ENCODE measurements at regions not wholly inside any gene's neighbourhood (a gene's known extent, or its start where the extent isn't known, plus 50 kb on each side); places are given as distances from the start of the nearest gene placed in this dataset.
"Not testable (repeated sequence)": the region's sequence is repeated elsewhere in the genome, so short reads cannot be mapped to it uniquely, and the experiment has no call there.

- no peaks in the 10 kb centered on the region for H3K9me3 Mint-ChIP-seq
- H3K36me3 Mint-ChIP-seq: no peaks in the 10 kb centered on the region
- H3K4me1 Mint-ChIP-seq: no peaks in the 10 kb centered on the region
- H3K27ac Mint-ChIP-seq: no peak overlapping the region
- peak; percentile 3 for DNase-seq
- no peaks in the 10 kb centered on the region for H3K27me3 Mint-ChIP-seq
- H3K4me3 Mint-ChIP-seq: no peak overlapping the region
Observed at GRCh38 chr5:162209005-162209605, 141.5 kb downstream of the GABRG2 start.

GRCh38 chr5:162214551-162214950 lies 147.0 kb downstream of the GABRG2 start:
- no peak overlapping the region for H3K4me3 Mint-ChIP-seq
- no peak overlapping the region for H3K27ac Mint-ChIP-seq
- H3K27me3 Mint-ChIP-seq: no peaks in the 10 kb centered on the region
- DNase-seq: no peak
- no peaks in the 10 kb centered on the region for H3K4me1 Mint-ChIP-seq
- peaks cover 2% of the 10 kb centered on the region for H3K9me3 Mint-ChIP-seq
- H3K36me3 Mint-ChIP-seq: no peaks in the 10 kb centered on the region

GRCh38 chr5:162217037-162217436 lies 149.5 kb downstream of the GABRG2 start:
- H3K27ac Mint-ChIP-seq: no peak overlapping the region
- H3K36me3 Mint-ChIP-seq: no peaks in the 10 kb centered on the region
- no peaks in the 10 kb centered on the region for H3K27me3 Mint-ChIP-seq
- no peak overlapping the region for H3K4me3 Mint-ChIP-seq
- DNase-seq: no peak
- no peaks in the 10 kb centered on the region for H3K4me1 Mint-ChIP-seq
- H3K9me3 Mint-ChIP-seq: peaks cover 2% of the 10 kb centered on the region

GRCh38 chr5:162221910-162222309 lies 154.3 kb downstream of the GABRG2 start:
- Mint-ChIP-seq H3K4me1 (no peaks in the 10 kb centered on the region), H3K9me3 (peaks cover 3% of the 10 kb centered on the region), H3K27ac (no peak overlapping the region), H3K27me3 (no peaks in the 10 kb centered on the region), H3K4me3 (no peak overlapping the region), H3K36me3 (no peaks in the 10 kb centered on the region)
- no peak for DNase-seq

GRCh38 chr5:162227075-162227474 lies 159.5 kb downstream of the GABRG2 start:
- no peaks in the 10 kb centered on the region for H3K4me1 Mint-ChIP-seq
- DNase-seq: no peak
- no peaks in the 10 kb centered on the region for H3K36me3 Mint-ChIP-seq
- peaks cover 2% of the 10 kb centered on the region for H3K9me3 Mint-ChIP-seq
- no peak overlapping the region for H3K4me3 Mint-ChIP-seq
- H3K27ac Mint-ChIP-seq: no peak overlapping the region
- H3K27me3 Mint-ChIP-seq: no peaks in the 10 kb centered on the region

GRCh38 chr5:162230348-162230747 lies 162.8 kb downstream of the GABRG2 start:
- no peak overlapping the region for H3K27ac Mint-ChIP-seq
- H3K4me1 Mint-ChIP-seq: no peaks in the 10 kb centered on the region
- H3K36me3 Mint-ChIP-seq: no peaks in the 10 kb centered on the region
- H3K9me3 Mint-ChIP-seq: no peaks in the 10 kb centered on the region
- H3K4me3 Mint-ChIP-seq: no peak overlapping the region
- no peak for DNase-seq
- H3K27me3 Mint-ChIP-seq: no peaks in the 10 kb centered on the region

GRCh38 chr5:162231522-162231921 lies 163.9 kb downstream of the GABRG2 start:
- Mint-ChIP-seq H3K9me3 (peaks cover 2% of the 10 kb centered on the region), H3K4me1 (no peaks in the 10 kb centered on the region), H3K4me3 (no peak overlapping the region), H3K27me3 (no peaks in the 10 kb centered on the region), H3K27ac (no peak overlapping the region), H3K36me3 (no peaks in the 10 kb centered on the region)
- DNase-seq: no peak

- no peaks in the 10 kb centered on the region for H3K4me1 Mint-ChIP-seq
- H3K27ac Mint-ChIP-seq: no peak overlapping the region
- H3K9me3 Mint-ChIP-seq: peaks cover 3% of the 10 kb centered on the region
- no peaks in the 10 kb centered on the region for H3K27me3 Mint-ChIP-seq
- no peak for DNase-seq
- H3K4me3 Mint-ChIP-seq: no peak overlapping the region
- H3K36me3 Mint-ChIP-seq: no peaks in the 10 kb centered on the region
Observed at GRCh38 chr5:162240734-162241133, 173.2 kb downstream of the GABRG2 start.

- Mint-ChIP-seq H3K27ac (no peak overlapping the region), H3K4me1 (no peaks in the 10 kb centered on the region), H3K4me3 (no peak overlapping the region), H3K36me3 (no peaks in the 10 kb centered on the region), H3K9me3 (peaks cover under 1% of the 10 kb centered on the region), H3K27me3 (no peaks in the 10 kb centered on the region)
- DNase-seq: no peak
Observed at GRCh38 chr5:162242416-162242815, 174.8 kb downstream of the GABRG2 start.

- no peaks in the 10 kb centered on the region for H3K36me3 Mint-ChIP-seq
- H3K4me3 Mint-ChIP-seq: no peak overlapping the region
- no peaks in the 10 kb centered on the region for H3K4me1 Mint-ChIP-seq
- H3K27ac Mint-ChIP-seq: no peak overlapping the region
- no peak for DNase-seq
- H3K9me3 Mint-ChIP-seq: no peaks in the 10 kb centered on the region
- H3K27me3 Mint-ChIP-seq: no peaks in the 10 kb centered on the region
Observed at GRCh38 chr5:162243651-162244050, 176.1 kb downstream of the GABRG2 start.

- H3K36me3 Mint-ChIP-seq: no peaks in the 10 kb centered on the region
- no peaks in the 10 kb centered on the region for H3K9me3 Mint-ChIP-seq
- no peak for DNase-seq
- H3K4me3 Mint-ChIP-seq: no peak overlapping the region
- no peak overlapping the region for H3K27ac Mint-ChIP-seq
- no peaks in the 10 kb centered on the region for H3K4me1 Mint-ChIP-seq
- H3K27me3 Mint-ChIP-seq: no peaks in the 10 kb centered on the region
Observed at GRCh38 chr5:162248107-162248713, 180.6 kb downstream of the GABRG2 start.

GRCh38 chr5:162256711-162257110 lies 189.1 kb downstream of the GABRG2 start:
- Mint-ChIP-seq H3K36me3 (no peaks in the 10 kb centered on the region), H3K4me3 (no peak overlapping the region), H3K27ac (no peak overlapping the region), H3K27me3 (no peaks in the 10 kb centered on the region), H3K4me1 (no peaks in the 10 kb centered on the region), H3K9me3 (no peaks in the 10 kb centered on the region)
- DNase-seq: no peak

- Mint-ChIP-seq H3K4me3 (no peak overlapping the region), H3K27me3 (no peaks in the 10 kb centered on the region), H3K27ac (no peak overlapping the region), H3K4me1 (no peaks in the 10 kb centered on the region), H3K9me3 (peaks cover 5% of the 10 kb centered on the region), H3K36me3 (no peaks in the 10 kb centered on the region)
- DNase-seq: no peak
Observed at GRCh38 chr5:162268694-162269481, 201.3 kb downstream of the GABRG2 start.

- Mint-ChIP-seq H3K27ac (no peak overlapping the region), H3K36me3 (no peaks in the 10 kb centered on the region), H3K4me3 (no peak overlapping the region), H3K4me1 (no peaks in the 10 kb centered on the region), H3K9me3 (peaks cover 7% of the 10 kb centered on the region), H3K27me3 (no peaks in the 10 kb centered on the region)
- no peak for DNase-seq
Observed at GRCh38 chr5:162272417-162272816, 204.8 kb downstream of the GABRG2 start.

- Mint-ChIP-seq H3K4me1 (no peaks in the 10 kb centered on the region), H3K4me3 (no peak overlapping the region), H3K27me3 (no peaks in the 10 kb centered on the region), H3K36me3 (no peaks in the 10 kb centered on the region), H3K9me3 (peaks cover 5% of the 10 kb centered on the region), H3K27ac (no peak overlapping the region)
- DNase-seq: no peak
Observed at GRCh38 chr5:162274679-162275078, 207.1 kb downstream of the GABRG2 start.

GRCh38 chr5:162275387-162275786 lies 207.8 kb downstream of the GABRG2 start:
- DNase-seq, H3K4me1 Mint-ChIP-seq, H3K4me3 Mint-ChIP-seq, H3K36me3 Mint-ChIP-seq, H3K9me3 Mint-ChIP-seq, H3K27me3 Mint-ChIP-seq, H3K27ac Mint-ChIP-seq: not testable (repeated sequence)

Data from activated naive CD8-positive, alpha-beta T cell treated with anti-CD3 and anti-CD28 coated beads for 36 hours (primary cell).